Central memory CD8-positive, alpha-beta T cell (primary cell): ENCODE measurements at regions not wholly inside any gene's neighbourhood (a gene's known extent, or its start where the extent isn't known, plus 50 kb on each side); places are given as distances from the start of the nearest gene placed in this dataset.

Experiments
- ATAC-seq: fragments of 150-1000 bp; cut with Tn5 transposase; replicated peaks from 2 replicates; pipeline ENCODE4 v1.10.0; 2022; ENCODE audit warnings: mild to moderate bottlenecking, moderate FRiP score, moderate number of reproducible peaks; ENCODE audit not compliant: poor library complexity, severe bottlenecking; ENCODE audit errors: extremely low read depth
- DNase-seq, 2 donors: peaks; one replicate each; pipeline ENCODE4 v3.0.0; 2021; ENCODE audit warnings: low spot score in 2 of 2
- H3K27ac Mint-ChIP-seq: one replicate; pipeline ENCODE4 v1.8.0; 2022; ENCODE audit warnings: low read depth, mild to moderate bottlenecking, moderate library complexity, mixed read lengths
- H3K27me3 Mint-ChIP-seq: one replicate; pipeline ENCODE4 v1.8.0; 2022; ENCODE audit warnings: mixed read lengths
- H3K36me3 Mint-ChIP-seq: one replicate; pipeline ENCODE4 v1.8.0; 2022; ENCODE audit warnings: mild to moderate bottlenecking, moderate library complexity, mixed read lengths; ENCODE audit not compliant: insufficient read depth
- H3K4me1 Mint-ChIP-seq: one replicate; pipeline ENCODE4 v1.8.0; 2022; ENCODE audit warnings: mixed read lengths
- H3K4me3 Mint-ChIP-seq: one replicate; pipeline ENCODE4 v1.8.0; 2022; ENCODE audit warnings: mild to moderate bottlenecking, moderate library complexity, mixed read lengths
- H3K9me3 Mint-ChIP-seq: one replicate; pipeline ENCODE4 v1.8.0; 2022; ENCODE audit warnings: mixed read lengths

- ATAC-seq: no peak
- DNase-seq: no peak
- no peaks in the 10 kb centered on the region for H3K9me3 Mint-ChIP-seq
- H3K27ac Mint-ChIP-seq: no peak overlapping the region
- no peak overlapping the region for H3K4me3 Mint-ChIP-seq
- H3K27me3 Mint-ChIP-seq: no peaks in the 10 kb centered on the region
- no peaks in the 10 kb centered on the region for H3K4me1 Mint-ChIP-seq
- H3K36me3 Mint-ChIP-seq: peaks cover 2% of the 10 kb centered on the region
Observed at GRCh38 chr20:3354247-3354646, 53.2 kb downstream of the DNAAF9 start.

- no peak for ATAC-seq
- no peak for DNase-seq
- no peak overlapping the region for H3K27ac Mint-ChIP-seq
- no peak overlapping the region for H3K4me3 Mint-ChIP-seq
- H3K9me3 Mint-ChIP-seq: no peaks in the 10 kb centered on the region
- peaks cover 5% of the 10 kb centered on the region for H3K36me3 Mint-ChIP-seq
- H3K27me3 Mint-ChIP-seq: no peaks in the 10 kb centered on the region
- H3K4me1 Mint-ChIP-seq: no peaks in the 10 kb centered on the region
Observed at GRCh38 chr20:3353646-3354045, 53.8 kb downstream of the DNAAF9 start.

GRCh38 chr20:3352202-3352601 lies 55.3 kb downstream of the DNAAF9 start:
- no peak overlapping the region for H3K4me3 Mint-ChIP-seq
- H3K4me1 Mint-ChIP-seq: no peaks in the 10 kb centered on the region
- ATAC-seq (no peak), DNase-seq (no peak)
- H3K9me3 Mint-ChIP-seq: no peaks in the 10 kb centered on the region
- H3K27ac Mint-ChIP-seq: no peak overlapping the region
- peaks cover 3% of the 10 kb centered on the region for H3K36me3 Mint-ChIP-seq
- no peaks in the 10 kb centered on the region for H3K27me3 Mint-ChIP-seq

GRCh38 chr20:3350422-3350821 lies 57.0 kb downstream of the DNAAF9 start:
- H3K4me3 Mint-ChIP-seq: no peak overlapping the region
- no peak for DNase-seq
- ATAC-seq: no peak
- H3K27me3 Mint-ChIP-seq: no peaks in the 10 kb centered on the region
- H3K36me3 Mint-ChIP-seq: peaks cover 8% of the 10 kb centered on the region
- H3K4me1 Mint-ChIP-seq: no peaks in the 10 kb centered on the region
- H3K9me3 Mint-ChIP-seq: no peaks in the 10 kb centered on the region
- H3K27ac Mint-ChIP-seq: no peak overlapping the region

- no peak for DNase-seq
- Mint-ChIP-seq H3K27ac (no peak overlapping the region), H3K4me1 (no peaks in the 10 kb centered on the region), H3K36me3 (peaks cover 8% of the 10 kb centered on the region), H3K4me3 (no peak overlapping the region), H3K27me3 (no peaks in the 10 kb centered on the region), H3K9me3 (no peaks in the 10 kb centered on the region)
- no peak for ATAC-seq
Observed at GRCh38 chr20:3349786-3350185, 57.7 kb downstream of the DNAAF9 start.

GRCh38 chr20:3342766-3343165 lies 64.7 kb downstream of the DNAAF9 start:
- DNase-seq (no peak), ATAC-seq (no peak)
- no peaks in the 10 kb centered on the region for H3K27me3 Mint-ChIP-seq
- H3K9me3 Mint-ChIP-seq: no peaks in the 10 kb centered on the region
- H3K4me1 Mint-ChIP-seq: no peaks in the 10 kb centered on the region
- H3K27ac Mint-ChIP-seq: no peak overlapping the region
- H3K36me3 Mint-ChIP-seq: peaks cover 14% of the 10 kb centered on the region
- H3K4me3 Mint-ChIP-seq: no peak overlapping the region

GRCh38 chr20:3340443-3340842 lies 67.0 kb downstream of the DNAAF9 start:
- H3K27me3 Mint-ChIP-seq: no peaks in the 10 kb centered on the region
- H3K27ac Mint-ChIP-seq: no peak overlapping the region
- ATAC-seq (no peak), DNase-seq (no peak)
- H3K36me3 Mint-ChIP-seq: peaks cover 8% of the 10 kb centered on the region
- H3K9me3 Mint-ChIP-seq: no peaks in the 10 kb centered on the region
- no peak overlapping the region for H3K4me3 Mint-ChIP-seq
- H3K4me1 Mint-ChIP-seq: no peaks in the 10 kb centered on the region

- Mint-ChIP-seq H3K27ac (no peak overlapping the region), H3K4me3 (no peak overlapping the region), H3K27me3 (no peaks in the 10 kb centered on the region), H3K36me3 (peaks cover 6% of the 10 kb centered on the region), H3K4me1 (no peaks in the 10 kb centered on the region), H3K9me3 (no peaks in the 10 kb centered on the region)
- no peak for ATAC-seq
- DNase-seq: no peak
Observed at GRCh38 chr20:3339571-3339970, 67.9 kb downstream of the DNAAF9 start.

- ATAC-seq: no peak
- DNase-seq: no peak
- no peaks in the 10 kb centered on the region for H3K4me1 Mint-ChIP-seq
- H3K9me3 Mint-ChIP-seq: no peaks in the 10 kb centered on the region
- no peak overlapping the region for H3K4me3 Mint-ChIP-seq
- no peak overlapping the region for H3K27ac Mint-ChIP-seq
- peaks cover 6% of the 10 kb centered on the region for H3K36me3 Mint-ChIP-seq
- no peaks in the 10 kb centered on the region for H3K27me3 Mint-ChIP-seq
Observed at GRCh38 chr20:3339076-3339475, 68.4 kb downstream of the DNAAF9 start.

GRCh38 chr20:3334156-3334943 lies 73.1 kb downstream of the DNAAF9 start:
- H3K9me3 Mint-ChIP-seq: no peaks in the 10 kb centered on the region
- H3K27me3 Mint-ChIP-seq: no peaks in the 10 kb centered on the region
- no peak overlapping the region for H3K4me3 Mint-ChIP-seq
- H3K4me1 Mint-ChIP-seq: no peaks in the 10 kb centered on the region
- H3K27ac Mint-ChIP-seq: no peak overlapping the region
- DNase-seq: no peak
- ATAC-seq: no peak
- peaks cover 8% of the 10 kb centered on the region for H3K36me3 Mint-ChIP-seq

- no peaks in the 10 kb centered on the region for H3K27me3 Mint-ChIP-seq
- no peak overlapping the region for H3K4me3 Mint-ChIP-seq
- no peaks in the 10 kb centered on the region for H3K9me3 Mint-ChIP-seq
- peaks cover 5% of the 10 kb centered on the region for H3K36me3 Mint-ChIP-seq
- DNase-seq (no peak), ATAC-seq (no peak)
- H3K27ac Mint-ChIP-seq: peak overlapping the region; percentile 53
- H3K4me1 Mint-ChIP-seq: peaks cover 4% of the 10 kb centered on the region
Observed at GRCh38 chr20:3330046-3330741, 77.3 kb downstream of the DNAAF9 start.

- Mint-ChIP-seq H3K27me3 (no peaks in the 10 kb centered on the region), H3K4me1 (peaks cover 8% of the 10 kb centered on the region), H3K4me3 (no peak overlapping the region), H3K27ac (no peak overlapping the region), H3K9me3 (no peaks in the 10 kb centered on the region), H3K36me3 (peaks cover 5% of the 10 kb centered on the region)
- no peak for DNase-seq
- ATAC-seq: peak; percentile 46
Observed at GRCh38 chr20:3328501-3328900, 79.0 kb downstream of the DNAAF9 start.
